Tongue (tissue), 1 donor: ENCODE measurements at regions not wholly inside any gene's neighbourhood (a gene's known extent, or its start where the extent isn't known, plus 50 kb on each side); places are given as distances from the start of the nearest gene placed in this dataset.
"Not testable (repeated sequence)": the region's sequence is repeated elsewhere in the genome, so short reads cannot be mapped to it uniquely, and the experiment has no call there.

Source experiments
- DNase-seq: peaks from one replicate; pipeline ENCODE4 v3.0.0-alpha.2; 2015

DNA sequence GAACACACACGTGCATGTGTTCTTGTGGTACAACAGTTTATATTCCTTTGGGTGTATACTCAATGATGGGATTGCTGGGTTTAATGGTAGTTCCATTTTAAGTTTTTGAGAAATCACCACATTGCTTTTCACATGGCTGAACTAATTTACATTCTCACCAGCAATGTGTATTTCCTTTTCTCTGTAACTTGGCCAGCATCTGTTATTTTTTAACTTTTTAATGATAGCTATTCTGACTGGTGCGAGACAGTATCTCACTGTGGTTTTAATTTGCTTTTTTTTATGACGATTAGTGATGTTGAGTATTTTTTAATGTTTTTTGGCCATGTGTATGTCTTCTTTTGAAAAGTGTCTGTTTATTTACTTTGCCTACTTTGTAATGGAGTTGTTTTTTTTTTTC, 256.6 kb downstream of the ZWINT start:
- DNase-seq: no peak

DNA sequence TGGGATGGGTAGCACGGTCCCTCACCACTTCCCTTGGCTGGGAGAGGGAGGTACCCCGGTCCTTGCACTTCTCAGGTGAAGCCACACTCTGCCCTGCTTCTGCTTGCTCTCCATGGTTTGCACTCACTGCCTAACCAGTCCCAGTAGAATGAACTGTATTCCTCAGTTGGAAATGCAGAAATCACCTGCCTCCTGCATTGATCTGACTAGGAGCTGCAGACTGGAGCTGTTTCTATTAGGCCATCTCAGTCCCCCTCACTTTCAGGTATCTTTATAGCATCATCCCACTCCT, 264.9 kb downstream of the ZWINT start:
- no peak for DNase-seq

GRCh38 chr10:56095506-56096225, 265.4 kb downstream of the ZWINT start:
- no peak for DNase-seq

DNA sequence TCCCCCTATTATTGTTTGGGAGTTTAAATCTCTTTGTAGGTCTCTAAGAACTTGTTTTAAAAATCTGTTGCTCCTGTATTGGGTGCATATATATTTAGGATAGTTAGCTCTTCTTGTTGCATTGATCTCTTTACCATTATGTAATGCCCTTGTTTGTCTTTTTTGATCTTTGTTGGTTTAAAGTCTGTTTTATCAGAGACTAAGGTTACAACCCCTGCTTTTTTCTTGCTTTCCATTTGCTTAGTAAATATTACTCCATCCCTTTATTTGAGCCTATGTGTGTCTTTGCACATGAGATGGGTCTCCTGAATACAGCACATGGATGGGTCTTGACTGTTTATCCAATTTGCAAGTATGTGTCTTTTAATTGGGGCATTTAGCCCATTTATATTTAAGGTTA, 267.4 kb downstream of the ZWINT start:
- DNase-seq: not testable (repeated sequence)

DNA sequence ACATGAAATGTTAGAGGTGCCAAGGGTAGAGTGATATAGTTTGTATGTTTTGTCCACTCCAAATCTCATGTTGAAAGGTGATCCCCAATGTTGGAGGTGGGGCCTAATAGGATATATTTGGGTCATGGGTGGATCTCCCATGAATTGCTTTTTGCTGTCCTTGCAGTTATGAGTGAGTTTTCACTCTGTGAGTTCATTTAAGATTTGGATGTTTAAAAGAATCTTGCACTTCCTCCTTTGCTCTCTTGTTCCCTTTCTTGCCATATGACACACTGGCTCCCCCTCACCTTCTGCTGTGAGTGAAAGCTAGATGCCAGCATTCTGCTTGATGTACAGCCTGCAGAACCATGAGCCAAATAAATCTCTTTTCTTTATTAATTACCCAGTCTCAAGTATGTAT, 269.2 kb downstream of the ZWINT start:
- no peak for DNase-seq

DNA sequence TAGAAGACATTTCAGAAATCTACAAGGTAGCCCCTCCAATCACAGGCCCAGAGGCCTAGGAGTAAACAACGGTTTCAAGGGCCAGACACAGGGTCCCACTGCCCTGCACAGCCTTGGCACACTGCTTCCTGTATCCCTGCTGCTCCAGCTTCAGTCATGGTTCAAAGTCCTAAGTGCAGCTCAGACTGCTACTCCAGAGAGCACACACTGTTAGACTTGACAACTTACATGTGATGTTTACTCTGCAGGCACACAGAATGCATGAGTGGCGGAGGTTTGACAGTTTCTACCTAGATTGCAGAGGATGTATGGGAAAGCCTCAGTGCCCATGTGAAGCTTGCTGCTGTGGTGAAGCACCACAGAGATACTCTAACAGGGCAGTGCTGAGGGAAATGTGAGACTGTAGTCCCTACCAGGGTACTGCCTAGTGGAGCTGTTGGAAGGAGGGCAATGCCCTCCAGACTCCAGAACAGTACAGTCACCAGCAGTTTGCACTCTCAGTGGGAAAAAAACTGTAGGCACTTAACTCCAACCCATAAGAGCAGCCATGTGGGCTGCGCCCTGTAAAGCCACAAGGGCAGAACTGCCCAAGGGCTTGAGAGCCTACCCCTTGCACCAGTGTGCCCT, 270.0 kb downstream of the ZWINT start:
- no peak for DNase-seq

GRCh38 chr10:56085406-56086122, 275.5 kb downstream of the ZWINT start:
- no peak for DNase-seq

DNA sequence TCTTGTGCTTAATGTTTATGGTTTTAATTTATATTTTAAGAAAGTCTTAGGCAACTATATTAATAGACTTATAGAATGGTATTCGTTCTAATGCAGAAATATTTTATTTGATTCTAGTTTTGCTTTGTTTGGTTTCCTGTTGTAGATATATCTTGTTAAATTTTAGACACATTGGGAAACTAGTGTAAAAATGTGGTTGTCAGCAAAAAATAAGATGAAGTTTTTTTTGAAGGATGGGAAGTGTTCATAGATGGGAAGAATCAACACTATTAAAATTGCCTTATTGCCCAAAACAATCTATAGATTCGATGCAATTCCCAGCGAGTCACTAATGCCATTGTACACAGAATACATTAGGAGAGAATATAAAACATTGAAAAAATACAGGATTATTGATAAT, 278.9 kb downstream of the ZWINT start:
- no peak for DNase-seq

DNA sequence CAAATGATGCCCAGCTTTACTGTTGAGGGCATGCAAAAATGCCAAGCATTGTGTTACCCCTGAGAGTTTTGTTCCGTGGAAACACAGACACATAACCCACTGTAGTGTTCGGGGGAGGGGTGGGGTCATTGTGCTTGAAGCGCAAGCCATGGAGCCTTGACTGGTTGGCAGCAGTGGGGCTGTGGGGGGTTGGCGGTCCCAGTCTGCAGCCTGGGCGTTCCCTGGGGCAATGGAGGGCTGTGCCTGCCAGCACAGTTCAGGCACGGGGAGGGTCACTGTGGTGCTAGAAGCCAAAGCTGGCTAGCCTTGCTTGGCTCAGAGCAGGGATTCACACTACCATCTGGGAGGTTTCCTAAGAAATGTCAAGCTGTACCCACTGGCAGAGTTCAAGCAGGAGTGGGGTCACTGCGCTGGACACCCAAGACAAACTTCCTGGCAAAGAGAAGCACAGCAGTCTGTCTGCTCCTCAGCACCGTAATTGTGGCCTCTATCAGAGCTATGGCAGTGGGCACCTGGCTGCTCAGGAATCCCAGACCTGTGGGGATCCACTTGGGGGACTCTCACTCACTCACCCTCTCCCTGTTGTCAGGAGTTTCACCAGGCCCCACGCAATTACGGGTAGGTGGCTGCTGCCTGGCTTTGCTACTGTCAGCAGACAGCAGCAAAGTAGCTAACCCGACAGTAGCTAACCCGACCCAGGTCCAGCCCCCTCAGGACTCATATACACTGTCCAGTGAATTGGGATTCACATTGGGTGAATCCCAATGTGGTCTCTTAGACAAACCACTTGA, 292.4 kb downstream of the ZWINT start:
- no peak for DNase-seq

- DNase-seq: no peak
These were observed 293.0 kb downstream of the ZWINT start for GRCh38 chr10:56068040-56068439.

- no peak for DNase-seq
These were observed 297.4 kb downstream of the ZWINT start for GRCh38 chr10:56063642-56064041.

DNA sequence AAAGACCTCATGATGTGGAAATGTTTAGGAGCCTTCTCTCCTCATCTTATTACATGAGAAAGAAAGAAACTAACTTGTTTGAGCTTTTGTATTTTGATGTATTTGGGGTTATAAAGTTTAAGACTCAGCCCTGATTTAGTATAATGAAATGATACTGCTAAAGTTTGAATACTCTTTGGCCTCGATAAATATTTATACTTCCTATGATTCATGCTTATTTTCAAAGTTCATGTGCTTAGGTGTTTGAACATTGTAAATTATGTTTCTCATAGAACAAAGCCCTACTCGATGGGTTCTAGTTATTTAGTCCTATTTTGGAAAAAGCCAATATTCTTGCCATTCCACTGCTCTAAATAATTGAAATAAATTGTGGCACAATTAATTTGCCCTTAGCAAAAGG, 303.2 kb downstream of the ZWINT start:
- DNase-seq: no peak

DNA sequence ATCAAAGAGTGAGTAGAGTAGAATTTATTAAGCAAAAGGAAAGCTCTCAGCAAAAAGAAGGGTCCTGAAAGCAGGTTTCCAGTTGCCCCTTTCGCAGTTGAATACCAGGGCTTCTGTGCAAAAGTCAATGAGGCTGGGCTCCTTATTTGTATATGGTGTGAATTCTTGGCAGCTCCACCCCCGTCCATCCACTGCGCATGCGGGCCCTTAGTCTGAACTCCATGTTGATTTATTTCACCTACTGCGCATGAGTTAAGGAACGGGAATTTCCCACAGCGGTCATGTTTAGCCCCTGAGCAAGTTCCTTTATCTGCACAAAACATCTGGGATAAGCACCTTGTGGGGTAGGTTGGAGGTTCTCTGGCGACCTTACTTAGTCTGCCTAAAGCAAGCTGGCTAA, 325.6 kb downstream of the ZWINT start:
- DNase-seq: no peak

DNA sequence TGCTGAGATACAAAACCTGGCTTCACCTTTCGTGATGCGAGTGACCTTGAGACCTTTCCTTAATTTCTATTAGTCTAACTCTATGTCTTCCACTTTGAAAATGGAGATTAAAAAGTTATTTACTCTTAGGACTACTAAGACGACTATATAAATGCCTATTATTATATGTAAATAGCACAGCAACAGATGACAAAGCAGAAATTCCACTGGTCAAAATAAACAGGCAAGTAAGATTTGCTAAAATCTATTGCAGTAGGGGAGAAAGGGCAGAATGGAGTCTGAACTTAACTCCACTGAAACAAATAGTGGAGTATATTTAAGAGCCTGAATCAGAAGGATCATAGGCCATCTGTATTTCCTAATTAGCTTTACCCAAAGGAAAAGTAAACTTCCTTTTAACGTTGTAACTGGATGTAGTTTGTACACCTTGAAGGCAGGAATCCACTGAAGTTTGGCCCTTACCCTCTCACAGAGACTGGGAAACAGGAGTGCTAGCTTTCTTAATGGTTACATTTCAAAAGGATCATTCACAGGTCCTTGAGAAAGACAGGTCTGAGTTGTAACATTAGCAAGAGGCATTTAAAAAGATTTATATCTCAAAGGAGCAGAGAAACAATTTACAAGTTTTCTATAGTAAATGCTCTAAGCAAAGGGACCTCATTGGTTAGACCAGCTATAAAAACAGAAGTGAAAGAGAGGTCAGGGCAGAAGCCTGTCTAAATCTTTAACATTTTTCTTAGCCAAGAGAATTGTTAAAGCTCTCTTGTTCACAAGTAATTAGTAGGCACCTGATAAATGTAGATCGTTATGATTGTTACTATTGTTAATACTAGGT, 332.5 kb downstream of the ZWINT start:
- DNase-seq: no peak

GRCh38 chr10:56012101-56012500, 349.0 kb downstream of the ZWINT start:
- no peak for DNase-seq

DNA sequence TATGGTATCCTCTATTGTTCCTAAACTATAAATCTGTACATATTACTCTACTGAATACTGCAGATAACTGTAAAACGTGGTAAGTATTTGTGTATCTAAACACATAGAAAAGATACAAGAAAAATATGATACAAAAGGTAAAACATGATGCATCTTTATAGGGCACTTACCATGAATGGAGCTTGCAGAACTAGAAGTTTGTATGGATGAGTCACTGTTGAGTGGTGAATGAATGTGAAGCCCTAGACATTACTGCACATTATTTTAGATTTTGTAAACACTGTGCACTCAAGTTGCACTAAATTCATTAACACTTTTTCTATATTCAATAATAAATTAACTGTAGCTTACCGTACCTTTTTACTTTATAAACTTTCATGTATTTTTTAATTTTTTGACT, 357.5 kb downstream of the ZWINT start:
- DNase-seq: no peak

DNA sequence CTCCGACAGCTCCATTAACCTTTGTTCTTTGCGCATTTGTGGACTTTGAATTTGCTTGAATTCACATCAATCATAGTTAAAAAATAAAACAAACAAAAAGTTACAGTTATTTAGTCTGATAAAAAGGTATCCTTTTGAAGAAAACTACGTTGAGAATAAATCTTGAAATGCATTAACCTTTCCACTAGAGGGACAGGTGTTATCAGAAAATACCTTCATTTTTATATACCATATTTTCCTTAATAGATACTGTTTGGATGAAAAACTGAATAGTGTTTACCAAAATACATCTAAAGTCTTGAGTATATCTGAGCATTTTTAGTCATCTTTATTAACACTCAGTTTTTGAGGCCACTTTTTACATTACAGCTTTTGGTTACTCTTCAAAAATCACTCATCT, 371.9 kb downstream of the ZWINT start:
- DNase-seq: no peak

DNA sequence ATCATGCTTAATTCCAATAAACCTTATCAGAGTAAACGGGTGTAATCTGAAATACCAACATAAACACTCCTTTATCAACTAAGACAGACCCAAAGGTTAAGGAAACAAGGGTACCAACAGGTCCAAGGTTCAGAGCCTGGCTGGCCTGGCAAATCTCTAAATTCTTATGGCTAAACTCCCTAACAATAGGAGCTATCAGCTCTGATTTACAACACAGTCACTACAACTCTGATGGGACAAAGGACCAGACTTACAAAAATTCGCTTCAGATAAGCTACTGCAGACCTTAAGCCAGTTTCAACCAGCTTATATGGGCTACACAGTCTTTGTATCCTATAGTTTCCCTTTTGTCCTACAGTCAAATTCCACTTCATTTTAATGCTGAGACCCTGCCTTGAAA, 381.9 kb downstream of the ZWINT start:
- no peak for DNase-seq

- DNase-seq: peak; percentile 1
These were observed 395.0 kb downstream of the ZWINT start for GRCh38 chr10:55966101-55966500.

DNA sequence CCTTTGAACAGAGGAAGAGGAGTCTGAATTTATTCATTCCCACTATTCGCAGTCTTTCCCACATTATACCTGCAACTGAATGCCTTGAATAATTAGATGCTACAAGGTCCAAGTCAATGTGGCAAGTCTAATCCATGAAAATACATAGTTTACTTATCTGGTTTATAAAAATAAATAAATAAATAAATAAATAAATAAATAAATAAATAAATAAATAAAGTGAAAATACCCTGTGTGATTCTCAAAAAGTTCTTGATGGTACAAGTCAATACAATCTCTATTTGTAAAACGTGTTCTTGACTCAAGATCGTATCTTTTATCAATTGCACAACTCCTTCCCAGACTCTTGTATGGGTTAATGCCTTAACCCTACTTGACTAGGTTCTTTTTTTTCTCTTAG, 417.7 kb downstream of the ZWINT start:
- no peak for DNase-seq

GRCh38 chr10:55929291-55929690, 431.8 kb downstream of the ZWINT start:
- DNase-seq: no peak

DNA sequence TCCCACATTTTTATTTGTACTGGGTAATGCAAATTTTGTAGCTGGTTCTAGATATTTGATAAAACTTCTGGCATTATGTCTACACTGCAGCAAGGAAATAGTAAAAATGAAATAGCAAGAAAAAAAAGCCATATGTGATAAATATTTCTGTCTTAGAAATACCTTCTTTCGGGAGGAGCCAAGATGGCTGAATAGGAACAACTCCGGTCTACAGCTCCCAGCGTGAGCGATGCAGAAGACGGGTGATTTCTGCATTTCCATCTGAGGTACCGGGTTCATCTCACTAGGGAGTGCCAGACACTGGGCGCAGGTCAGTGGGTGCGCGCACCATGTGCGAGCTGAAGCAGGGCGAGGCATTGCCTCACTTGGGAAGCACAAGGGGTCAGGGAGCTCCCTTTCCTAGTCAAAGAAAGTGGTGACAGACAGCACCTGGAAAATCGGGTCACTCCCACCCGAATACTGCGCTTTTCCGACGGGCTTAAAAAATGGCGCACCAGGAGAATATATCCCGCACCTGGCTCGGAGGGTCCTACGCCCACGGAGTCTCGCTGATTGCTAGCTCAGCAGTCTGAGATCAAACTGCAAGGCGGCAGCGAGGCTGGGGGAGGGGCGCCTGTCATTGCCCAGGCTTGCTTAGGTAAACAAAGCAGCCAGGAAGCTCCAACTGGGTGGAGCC, 461.4 kb downstream of the ZWINT start:
- DNase-seq: not testable (repeated sequence)
